CD14-positive monocyte (primary cell): ENCODE measurements at regions not wholly inside any gene's neighbourhood (a gene's known extent, or its start where the extent isn't known, plus 50 kb on each side); places are given as distances from the start of the nearest gene placed in this dataset.
"Not testable (repeated sequence)": the region's sequence is repeated elsewhere in the genome, so short reads cannot be mapped to it uniquely, and the experiment has no call there.

ENCODE experiments used
- DNase-seq, 3 donors: peaks; one replicate each; pipeline ENCODE4 v3.0.0-alpha.2; 2011 to 2022
- H2AFZ ChIP-seq: 2 replicates; pipeline ENCODE4 v1.6.0; 2012; ENCODE audit warnings: mild to moderate bottlenecking, low read depth, low read length, inconsistent platforms; ENCODE audit not compliant: insufficient read depth, poor library complexity, severe bottlenecking
- H3K27ac ChIP-seq, 2 donors: 1 replicate in 1 of 2; 2 replicates in 1 of 2; pipeline ENCODE4 v1.5.1; 2012 to 2013; ENCODE audit warnings: low read length in 2 of 2, control low read depth in 1 of 2, inconsistent platforms in 1 of 2, low read depth in 1 of 2, mild to moderate bottlenecking in 1 of 2
- H3K27me3 ChIP-seq, 2 donors: one replicate each; pipeline versions ENCODE4 v1.6.0 to v1.6.1; 2011 to 2013; ENCODE audit warnings: low read length in 2 of 2; ENCODE audit not compliant: control insufficient read depth in 2 of 2, insufficient read depth in 2 of 2
- H3K36me3 ChIP-seq, 2 donors: replicated peaks in 1 of 2; 1 replicate in 1 of 2; 2 replicates in 1 of 2; pipeline versions ENCODE4 v1.5.1 to v1.6.1; 2012 to 2013; ENCODE audit warnings: low read length in 2 of 2, control low read depth in 1 of 2, inconsistent platforms in 1 of 2, mild to moderate bottlenecking in 1 of 2; ENCODE audit not compliant: insufficient read depth in 2 of 2, control insufficient read depth in 1 of 2
- H3K4me1 ChIP-seq, 2 donors: 1 replicate in 1 of 2; 2 replicates in 1 of 2; pipeline versions ENCODE4 v1.5.1 to v1.6.1; 2012 to 2013; ENCODE audit warnings: low read length in 2 of 2, control low read depth in 1 of 2, inconsistent platforms in 1 of 2, mild to moderate bottlenecking in 1 of 2, moderate library complexity in 1 of 2; ENCODE audit not compliant: insufficient read depth in 2 of 2, control insufficient read depth in 1 of 2
- H3K4me2 ChIP-seq: replicated peaks from 2 replicates; pipeline ENCODE3; 2012; ENCODE audit warnings: low read length, moderate library complexity, mild to moderate bottlenecking; ENCODE audit not compliant: poor library complexity, severe bottlenecking; ENCODE audit errors: extremely low read depth
- H3K4me3 ChIP-seq, 3 experiments: fragments of 200-600 bp in 1 of 3; sonication (generic) in 1 of 3; replicated peaks in 1 of 3; 1 replicate in 2 of 3; 2 replicates in 1 of 3; pipeline ENCODE4 v1.5.1; 2011 to 2013; ENCODE audit warnings: low read length in 3 of 3, mild to moderate bottlenecking in 3 of 3, control low read depth in 2 of 3, low read depth in 2 of 3, inconsistent platforms in 1 of 3, moderate library complexity in 1 of 3
- H3K79me2 ChIP-seq: 2 replicates; pipeline ENCODE4 v1.6.0; 2012; ENCODE audit warnings: mild to moderate bottlenecking, control low read depth, inconsistent platforms, low read length, moderate library complexity; ENCODE audit not compliant: insufficient read depth
- H3K9ac ChIP-seq: 2 replicates; pipeline ENCODE4 v1.6.0; 2017; ENCODE audit warnings: low read length, mild to moderate bottlenecking; ENCODE audit not compliant: insufficient read depth, poor library complexity, severe bottlenecking
- H3K9me3 ChIP-seq, 2 donors: replicated peaks in 1 of 2; 1 replicate in 1 of 2; 2 replicates in 1 of 2; pipeline versions ENCODE4 v1.5.1 to v1.6.1; 2012 to 2013; ENCODE audit warnings: low read length in 2 of 2, control low read depth in 1 of 2; ENCODE audit not compliant: control insufficient read depth in 1 of 2, insufficient read depth in 1 of 2
- H4K20me1 ChIP-seq: 2 replicates; pipeline ENCODE4 v1.6.0; 2012; ENCODE audit warnings: mild to moderate bottlenecking, low read length, control low read depth, moderate library complexity; ENCODE audit not compliant: insufficient read depth
- H3K27ac Mint-ChIP-seq, 7 donors: one replicate each; pipeline ENCODE4 v1.8.0; 2020; ENCODE audit warnings: mild to moderate bottlenecking in 7 of 7, mixed read lengths in 7 of 7, moderate library complexity in 6 of 7, inconsistent platforms in 2 of 7
- H3K27me3 Mint-ChIP-seq, 3 donors: one replicate each; pipeline ENCODE4 v1.8.0; 2021 to 2022; ENCODE audit warnings: low read depth in 3 of 3, mild to moderate bottlenecking in 3 of 3, mixed read lengths in 3 of 3, moderate library complexity in 3 of 3, inconsistent platforms in 1 of 3
- H3K36me3 Mint-ChIP-seq, 2 donors: one replicate each; pipeline ENCODE4 v1.8.0; 2020; ENCODE audit warnings: mixed read lengths in 2 of 2, inconsistent platforms in 1 of 2, mild to moderate bottlenecking in 1 of 2
- H3K4me1 Mint-ChIP-seq: one replicate; pipeline ENCODE4 v1.8.0; 2020; ENCODE audit warnings: mild to moderate bottlenecking, mixed read lengths
- H3K4me3 Mint-ChIP-seq, 2 donors: one replicate each; pipeline ENCODE4 v1.8.0; 2020; ENCODE audit warnings: mild to moderate bottlenecking in 2 of 2, mixed read lengths in 2 of 2, moderate library complexity in 1 of 2
- H3K9me3 Mint-ChIP-seq, 7 donors: one replicate each; pipeline ENCODE4 v1.8.0; 2020 to 2022; ENCODE audit warnings: mixed read lengths in 7 of 7, mild to moderate bottlenecking in 6 of 7, moderate library complexity in 6 of 7, inconsistent platforms in 2 of 7
- WGBS: methylation state at CpG from one replicate; pipeline ENCODE4 v1.1.5; 2013; ENCODE audit warnings: missing lambda C conversion rate; ENCODE audit not compliant: insufficient coverage; 5-methylcytosine and 5-hydroxymethylcytosine counted together
- intact Hi-C, 2 donors: fragments of 100-400 bp; cut with micrococcal nuclease; formaldehyde crosslinking; loops; one replicate each; pipeline versions ENCODE4 v1.15.0 to v1.15.1; 2023

- intact Hi-C loops, H3K9me3 Mint-ChIP-seq, DNase-seq, H2AFZ ChIP-seq, H3K27me3 ChIP-seq, H3K4me1 Mint-ChIP-seq, H3K36me3 Mint-ChIP-seq, H3K4me3 Mint-ChIP-seq, H4K20me1 ChIP-seq, H3K4me2 ChIP-seq, H3K4me1 ChIP-seq, H3K27ac Mint-ChIP-seq, H3K4me3 ChIP-seq, H3K9me3 ChIP-seq, H3K27ac ChIP-seq, H3K9ac ChIP-seq, H3K79me2 ChIP-seq, H3K36me3 ChIP-seq, H3K27me3 Mint-ChIP-seq: not testable (repeated sequence)
- WGBS: 94% methylated on average over 4 of the region's 4 CpGs
These were observed 129.1 kb downstream of the CCT8L2 start for GRCh38 chr22:16463472-16463871.

- H3K4me3 ChIP-seq, H3K4me1 Mint-ChIP-seq, H2AFZ ChIP-seq, H3K9me3 Mint-ChIP-seq, H3K79me2 ChIP-seq, H3K36me3 ChIP-seq, H4K20me1 ChIP-seq, H3K27ac Mint-ChIP-seq, H3K9ac ChIP-seq, H3K4me3 Mint-ChIP-seq, intact Hi-C loops, H3K9me3 ChIP-seq, H3K27me3 ChIP-seq, H3K4me1 ChIP-seq, H3K27me3 Mint-ChIP-seq, H3K36me3 Mint-ChIP-seq, H3K27ac ChIP-seq, DNase-seq, H3K4me2 ChIP-seq: not testable (repeated sequence)
- 59% methylated on average over 4 of the region's 7 CpGs for whole genome bisulfite sequencing
These were observed 145.2 kb downstream of the CCT8L2 start for GRCh38 chr22:16447451-16447850.

- H3K4me3 Mint-ChIP-seq, H3K4me1 Mint-ChIP-seq, H3K4me1 ChIP-seq, H3K36me3 ChIP-seq, H3K9me3 Mint-ChIP-seq, H3K27ac Mint-ChIP-seq, H3K79me2 ChIP-seq, H4K20me1 ChIP-seq, H3K9me3 ChIP-seq, H3K27me3 ChIP-seq, H3K9ac ChIP-seq, H2AFZ ChIP-seq, DNase-seq, H3K27ac ChIP-seq, H3K36me3 Mint-ChIP-seq, H3K4me3 ChIP-seq, H3K4me2 ChIP-seq, intact Hi-C loops, H3K27me3 Mint-ChIP-seq: not testable (repeated sequence)
- WGBS: 78% methylated on average over 3 of the region's 6 CpGs
These were observed 145.7 kb downstream of the CCT8L2 start for GRCh38 chr22:16446755-16447440.
